ENCODE measurements at regions not wholly inside any gene's neighbourhood (a gene's known extent, or its start where the extent isn't known, plus 50 kb on each side); places are given as distances from the start of the nearest gene placed in this dataset.

GRCh38 chr20:40336533-40336932 is 352.5 kb downstream of the MAFB start (continued):
- TF ChIP-seq MAX (IDR thresholded peaks at IDR 0.05) (no peak), PHF8 (conservative IDR thresholded peaks at IDR 0.05; ENCODE audit: low read depth, low read length) (no peak), TBP (IDR thresholded peaks at IDR 0.05; ENCODE audit: low read depth, low read length) (no peak), FOSL1 (IDR thresholded peaks at IDR 0.05; ENCODE audit: insufficient read depth, low read depth, low read length) (no peak)
